Colonic mucosa (tissue), 4 donors: ENCODE measurements at regions not wholly inside any gene's neighbourhood (a gene's known extent, or its start where the extent isn't known, plus 50 kb on each side); places are given as distances from the start of the nearest gene placed in this dataset.

ENCODE experiments used
- DNase-seq: peaks from one replicate; pipeline ENCODE4 v3.0.0-alpha.2; 2020
- H3K27ac ChIP-seq: fragments of 200-600 bp; one replicate; pipeline ENCODE4 v1.8.0; 2021
- H3K27me3 ChIP-seq: fragments of 200-600 bp; one replicate; pipeline ENCODE4 v1.8.0; 2021
- H3K36me3 ChIP-seq: fragments of 200-600 bp; one replicate; pipeline ENCODE4 v1.8.0; 2021
- H3K4me1 ChIP-seq: fragments of 200-600 bp; one replicate; pipeline ENCODE4 v1.8.0; 2021; ENCODE audit warnings: mild to moderate bottlenecking
- H3K4me3 ChIP-seq: fragments of 200-600 bp; one replicate; pipeline ENCODE4 v1.8.0; 2021
- H3K9ac ChIP-seq, 2 donors: one replicate each; pipeline ENCODE4 v1.7.0; 2013; ENCODE audit warnings: control low read depth in 2 of 2, low read depth in 2 of 2, low read length in 2 of 2
- H3K9me3 ChIP-seq: fragments of 200-600 bp; one replicate; pipeline ENCODE4 v1.8.0; 2021
- CTCF ChIP-seq: fragments of 200-600 bp; IDR thresholded peaks from one replicate; pipeline ENCODE4 v1.8.0; 2022; ENCODE audit warnings: antibody characterized with exemption, mild to moderate bottlenecking
- intact Hi-C: fragments of 100-400 bp; cut with DNase I; formaldehyde crosslinking; loops from one replicate; pipeline ENCODE4 v1.14.1; 2022
- donor health status: healthy.
- donor health status: DM: no; HTN: no; CAD: no.
- donor health status: DM: no; HTN: no; CAD: no.

- Histone ChIP-seq H3K4me3 (no peak overlapping the region), H3K27me3 (no peaks in the 10 kb centered on the region), H3K4me1 (no peaks in the 10 kb centered on the region), H3K36me3 (no peaks in the 10 kb centered on the region), H3K9me3 (no peaks in the 10 kb centered on the region), H3K9ac (no peak overlapping the region), H3K27ac (no peak overlapping the region)
- intact Hi-C loops: no loop called here
- DNase-seq: no peak
- TF ChIP-seq CTCF: no peak
Observed at GRCh38 chrX:143455046-143455445, 62.2 kb downstream of the SPANXN3 start.

- intact Hi-C loops: no loop called here
- no peak for DNase-seq
- Histone ChIP-seq H3K4me3 (no peak overlapping the region), H3K9me3 (no peaks in the 10 kb centered on the region), H3K4me1 (no peaks in the 10 kb centered on the region), H3K27ac (no peak overlapping the region), H3K9ac (no peak overlapping the region), H3K27me3 (no peaks in the 10 kb centered on the region), H3K36me3 (no peaks in the 10 kb centered on the region)
- TF ChIP-seq CTCF: peak; percentile 20
Observed at GRCh38 chrX:143437439-143437838, 79.8 kb downstream of the SPANXN3 start.

GRCh38 chrX:143435916-143436315 lies 81.4 kb downstream of the SPANXN3 start:
- TF ChIP-seq CTCF: no peak
- H3K27me3 ChIP-seq: no peaks in the 10 kb centered on the region
- no peaks in the 10 kb centered on the region for H3K4me1 ChIP-seq
- no peak overlapping the region for H3K9ac ChIP-seq
- no peaks in the 10 kb centered on the region for H3K9me3 ChIP-seq
- H3K36me3 ChIP-seq: no peaks in the 10 kb centered on the region
- intact Hi-C loops: no loop called here
- DNase-seq: no peak
- H3K27ac ChIP-seq: no peak overlapping the region
- H3K4me3 ChIP-seq: no peak overlapping the region

GRCh38 chrX:143429811-143430210 lies 87.5 kb downstream of the SPANXN3 start:
- intact Hi-C loops: no loop called here
- H3K9me3 ChIP-seq: no peaks in the 10 kb centered on the region
- H3K27me3 ChIP-seq: no peaks in the 10 kb centered on the region
- no peak for TF ChIP-seq CTCF
- H3K9ac ChIP-seq: no peak overlapping the region
- H3K27ac ChIP-seq: no peak overlapping the region
- DNase-seq: no peak
- no peaks in the 10 kb centered on the region for H3K4me1 ChIP-seq
- no peaks in the 10 kb centered on the region for H3K36me3 ChIP-seq
- no peak overlapping the region for H3K4me3 ChIP-seq

GRCh38 chrX:143429131-143429530 lies 88.1 kb downstream of the SPANXN3 start:
- Histone ChIP-seq H3K9ac (no peak overlapping the region), H3K4me3 (no peak overlapping the region), H3K4me1 (no peaks in the 10 kb centered on the region), H3K27ac (no peak overlapping the region), H3K9me3 (no peaks in the 10 kb centered on the region), H3K27me3 (no peaks in the 10 kb centered on the region), H3K36me3 (no peaks in the 10 kb centered on the region)
- no peak for TF ChIP-seq CTCF
- no peak for DNase-seq
- intact Hi-C loops: no loop called here

- DNase-seq: no peak
- Histone ChIP-seq H3K27ac (no peak overlapping the region), H3K9me3 (no peaks in the 10 kb centered on the region), H3K36me3 (no peaks in the 10 kb centered on the region), H3K4me3 (no peak overlapping the region), H3K9ac (no peak overlapping the region), H3K27me3 (no peaks in the 10 kb centered on the region), H3K4me1 (no peaks in the 10 kb centered on the region)
- intact Hi-C loops: no loop called here
- TF ChIP-seq CTCF: no peak
Observed at GRCh38 chrX:143401160-143401559, 116.1 kb downstream of the SPANXN3 start.
